ENCODE measurements at regions not wholly inside any gene's neighbourhood (a gene's known extent, or its start where the extent isn't known, plus 50 kb on each side); places are given as distances from the start of the nearest gene placed in this dataset.

DNA sequence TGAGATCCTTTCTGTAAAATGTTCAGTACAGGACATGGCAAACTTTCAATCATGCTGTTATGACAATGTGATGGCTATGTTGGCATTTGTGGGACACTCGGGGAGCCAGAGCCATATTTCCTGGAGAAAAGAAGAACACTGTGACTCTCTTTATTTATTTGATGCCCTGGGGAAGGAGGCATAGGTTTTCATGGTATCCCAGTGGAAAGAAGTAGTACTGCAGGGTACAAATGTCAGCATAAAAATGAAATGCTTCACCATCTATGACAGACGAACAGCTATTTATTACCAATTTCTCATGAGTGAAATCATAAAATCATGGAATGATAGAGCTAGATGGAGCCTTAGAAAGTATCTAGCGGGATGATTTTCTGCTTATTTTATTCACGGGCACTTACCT is 217.1 kb downstream of the COL4A1 start:
- TF ChIP-seq POLR2A (IDR thresholded peaks at IDR 0.05), result no peak
- TF ChIP-seq, protein P1, sequence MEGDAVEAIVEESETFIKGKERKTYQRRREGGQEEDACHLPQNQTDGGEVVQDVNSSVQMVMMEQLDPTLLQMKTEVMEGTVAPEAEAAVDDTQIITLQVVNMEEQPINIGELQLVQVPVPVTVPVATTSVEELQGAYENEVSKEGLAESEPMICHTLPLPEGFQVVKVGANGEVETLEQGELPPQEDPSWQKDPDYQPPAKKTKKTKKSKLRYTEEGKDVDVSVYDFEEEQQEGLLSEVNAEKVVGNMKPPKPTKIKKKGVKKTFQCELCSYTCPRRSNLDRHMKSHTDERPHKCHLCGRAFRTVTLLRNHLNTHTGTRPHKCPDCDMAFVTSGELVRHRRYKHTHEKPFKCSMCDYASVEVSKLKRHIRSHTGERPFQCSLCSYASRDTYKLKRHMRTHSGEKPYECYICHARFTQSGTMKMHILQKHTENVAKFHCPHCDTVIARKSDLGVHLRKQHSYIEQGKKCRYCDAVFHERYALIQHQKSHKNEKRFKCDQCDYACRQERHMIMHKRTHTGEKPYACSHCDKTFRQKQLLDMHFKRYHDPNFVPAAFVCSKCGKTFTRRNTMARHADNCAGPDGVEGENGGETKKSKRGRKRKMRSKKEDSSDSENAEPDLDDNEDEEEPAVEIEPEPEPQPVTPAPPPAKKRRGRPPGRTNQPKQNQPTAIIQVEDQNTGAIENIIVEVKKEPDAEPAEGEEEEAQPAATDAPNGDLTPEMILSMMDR (IDR thresholded peaks at IDR 0.05), result no peak
